Upper lobe of right lung (tissue), 1 donor: ENCODE measurements at regions not wholly inside any gene's neighbourhood (a gene's known extent, or its start where the extent isn't known, plus 50 kb on each side); places are given as distances from the start of the nearest gene placed in this dataset.

ENCODE experiments used
- ATAC-seq: fragments of 200-7000 bp; cut with Tn5 transposase; one replicate; pipeline ENCODE4 v1.9.1; 2020; ENCODE audit warnings: mild to moderate bottlenecking, moderate library complexity
- DNase-seq: peaks from one replicate; pipeline ENCODE4 v3.0.0-alpha.2; 2020
- H3K27ac ChIP-seq: fragments of 200-600 bp; one replicate; pipeline ENCODE4 v1.8.0; 2022
- H3K27me3 ChIP-seq: fragments of 200-600 bp; one replicate; pipeline ENCODE4 v1.8.0; 2022; ENCODE audit warnings: mild to moderate bottlenecking
- H3K36me3 ChIP-seq: fragments of 200-600 bp; one replicate; pipeline ENCODE4 v1.8.0; 2022
- H3K4me1 ChIP-seq: fragments of 200-600 bp; one replicate; pipeline ENCODE4 v1.8.0; 2022
- H3K4me3 ChIP-seq: fragments of 200-600 bp; one replicate; pipeline ENCODE4 v1.8.0; 2022; ENCODE audit warnings: mild to moderate bottlenecking
- H3K9me3 ChIP-seq: fragments of 200-600 bp; one replicate; pipeline ENCODE4 v1.8.0; 2022
- CTCF ChIP-seq: fragments of 200-600 bp; IDR thresholded peaks from one replicate; pipeline ENCODE4 v1.8.0; 2022; ENCODE audit warnings: antibody characterized with exemption
- intact Hi-C: fragments of 100-400 bp; cut with DNase I; formaldehyde crosslinking; loops from one replicate; pipeline ENCODE4 v1.11.0; 2022
- donor health status: DM: no; HTN: yes; CAD: no; lungs with severe emphysema.

- DNase-seq: peak; percentile 68
- intact Hi-C loops: no loop called here
Measured at GRCh38 chr16:54370278-54371040, 83.9 kb upstream of the IRX3 start.

GRCh38 chr16:54369861-54370260 lies 83.3 kb upstream of the IRX3 start:
- no peak for ATAC-seq
- Histone ChIP-seq H3K9me3 (no peaks in the 10 kb centered on the region), H3K4me1 (peaks cover 8% of the 10 kb centered on the region), H3K27me3 (peaks cover 5% of the 10 kb centered on the region), H3K27ac (no peak overlapping the region), H3K4me3 (no peak overlapping the region), H3K36me3 (no peaks in the 10 kb centered on the region)
- TF ChIP-seq CTCF: no peak
- DNase-seq: no peak
- intact Hi-C loops: no loop called here

More at GRCh38 chr16:54370278-54371040, 83.9 kb upstream of the IRX3 start:
- Histone ChIP-seq H3K9me3 (no peaks in the 10 kb centered on the region), H3K27me3 (peaks cover 5% of the 10 kb centered on the region), H3K4me3 (no peak overlapping the region), H3K4me1 (peaks cover 8% of the 10 kb centered on the region), H3K36me3 (no peaks in the 10 kb centered on the region), H3K27ac (no peak overlapping the region)
- TF ChIP-seq CTCF: no peak
- ATAC-seq: peak; percentile 66

GRCh38 chr16:54366943-54367342 lies 80.4 kb upstream of the IRX3 start:
- intact Hi-C loops: no loop called here
- Histone ChIP-seq H3K27me3 (peaks cover 8% of the 10 kb centered on the region), H3K9me3 (no peaks in the 10 kb centered on the region), H3K27ac (no peak overlapping the region), H3K36me3 (no peaks in the 10 kb centered on the region), H3K4me3 (no peak overlapping the region), H3K4me1 (peaks cover 8% of the 10 kb centered on the region)
- no peak for TF ChIP-seq CTCF
- no peak for ATAC-seq
- DNase-seq: no peak

- H3K27ac ChIP-seq: peak overlapping the region; percentile 68
- peaks cover 8% of the 10 kb centered on the region for H3K27me3 ChIP-seq
- H3K9me3 ChIP-seq: no peaks in the 10 kb centered on the region
- intact Hi-C loops: no loop called here
- H3K4me1 ChIP-seq: peaks cover 6% of the 10 kb centered on the region
- DNase-seq: no peak
- H3K36me3 ChIP-seq: no peaks in the 10 kb centered on the region
- ATAC-seq: peak; percentile 58
- no peak overlapping the region for H3K4me3 ChIP-seq
- TF ChIP-seq CTCF: no peak
Measured at GRCh38 chr16:54365990-54366634, 79.5 kb upstream of the IRX3 start.

GRCh38 chr16:54363766-54364165 lies 77.2 kb upstream of the IRX3 start:
- H3K36me3 ChIP-seq: no peaks in the 10 kb centered on the region
- H3K4me1 ChIP-seq: no peaks in the 10 kb centered on the region
- TF ChIP-seq CTCF: no peak
- peaks cover 3% of the 10 kb centered on the region for H3K27me3 ChIP-seq
- intact Hi-C loops: no loop called here
- H3K9me3 ChIP-seq: no peaks in the 10 kb centered on the region
- ATAC-seq (no peak), DNase-seq (no peak)
- H3K4me3 ChIP-seq: no peak overlapping the region
- no peak overlapping the region for H3K27ac ChIP-seq
